Sigmoid colon (tissue), 4 donors: ENCODE measurements at regions not wholly inside any gene's neighbourhood (a gene's known extent, or its start where the extent isn't known, plus 50 kb on each side); places are given as distances from the start of the nearest gene placed in this dataset.

Experiments used
- CTCF ChIP-seq, 4 experiments: fragments of 450-650 bp in 3 of 4; fragments of 200-600 bp in 1 of 4; IDR thresholded peaks; one replicate each; pipeline ENCODE4 v1.5.1; 2016 to 2019; ENCODE audit warnings: antibody characterized with exemption in 4 of 4, mild to moderate bottlenecking in 3 of 4, moderate library complexity in 2 of 4
- EP300 ChIP-seq, 4 donors: sonication (generic); formaldehyde crosslinking; IDR thresholded peaks; one replicate each; pipeline ENCODE4 v1.6.1; 2017; ENCODE audit warnings: antibody characterized with exemption in 4 of 4
- POLR2A ChIP-seq, 2 donors: fragments of 450-650 bp; IDR thresholded peaks; one replicate each; pipeline ENCODE4 v1.6.1; 2016; ENCODE audit warnings: antibody characterized with exemption in 2 of 2, mild to moderate bottlenecking in 2 of 2, moderate library complexity in 2 of 2
- POLR2AphosphoS5 ChIP-seq, 4 donors: sonication (generic); formaldehyde crosslinking; IDR thresholded peaks; one replicate each; pipeline ENCODE4 v1.6.1; 2017; ENCODE audit warnings: antibody characterized with exemption in 4 of 4

- TF ChIP-seq EP300 (IDR thresholded peaks at IDR 0.05) (no peak), POLR2AphosphoS5 (IDR thresholded peaks at IDR 0.05) (no peak), CTCF (IDR thresholded peaks at IDR 0.05) (no peak), POLR2A (IDR thresholded peaks at IDR 0.05) (no peak)
These were observed 451.3 kb downstream of the METTL15 start for GRCh38 chr11:28559492-28559891.
